ENCODE measurements at regions not wholly inside any gene's neighbourhood (a gene's known extent, or its start where the extent isn't known, plus 50 kb on each side); places are given as distances from the start of the nearest gene placed in this dataset.

GRCh38 chr18:43710135-43710534, 432.8 kb upstream of the SYT4 start:
- no peak for TF ChIP-seq CTCF (IDR thresholded peaks at IDR 0.05; ENCODE audit: insufficient read depth, low read length)
- no peak for TF ChIP-seq REST (IDR thresholded peaks at IDR 0.05; ENCODE audit: insufficient replicate concordance, low read depth)
- no peak for TF ChIP-seq GABPA (IDR thresholded peaks at IDR 0.05; ENCODE audit: low read depth)
- no peak for TF ChIP-seq POLR2AphosphoS5 (IDR thresholded peaks at IDR 0.05; ENCODE audit: low read depth)
- TF ChIP-seq SPI1 (IDR thresholded peaks at IDR 0.05; ENCODE audit: borderline replicate concordance, low read depth) = no peak

All from HL-60 (cell line).